ENCODE measurements at regions not wholly inside any gene's neighbourhood (a gene's known extent, or its start where the extent isn't known, plus 50 kb on each side); places are given as distances from the start of the nearest gene placed in this dataset.

GRCh38 chr11:26841818-26842473 is 120.1 kb upstream of the SLC5A12 start:
- TF ChIP-seq NFRKB (IDR thresholded peaks at IDR 0.05) (no peak), SP1 (IDR thresholded peaks at IDR 0.05) (no peak), ELF4 (IDR thresholded peaks at IDR 0.05) (no peak), PKNOX1 (IDR thresholded peaks at IDR 0.05) (no peak), BHLHE40 (IDR thresholded peaks at IDR 0.05; ENCODE audit: borderline replicate concordance) (no peak), ZNF384 (IDR thresholded peaks at IDR 0.05) (no peak)
